Inflammatory macrophage treated with lipopolysaccharide for 4 hours (primary cell): ENCODE measurements at regions not wholly inside any gene's neighbourhood (a gene's known extent, or its start where the extent isn't known, plus 50 kb on each side); places are given as distances from the start of the nearest gene placed in this dataset.

Source experiments
- DNase-seq: peaks from one replicate; pipeline ENCODE4 v3.0.0-alpha.2; 2020

DNA sequence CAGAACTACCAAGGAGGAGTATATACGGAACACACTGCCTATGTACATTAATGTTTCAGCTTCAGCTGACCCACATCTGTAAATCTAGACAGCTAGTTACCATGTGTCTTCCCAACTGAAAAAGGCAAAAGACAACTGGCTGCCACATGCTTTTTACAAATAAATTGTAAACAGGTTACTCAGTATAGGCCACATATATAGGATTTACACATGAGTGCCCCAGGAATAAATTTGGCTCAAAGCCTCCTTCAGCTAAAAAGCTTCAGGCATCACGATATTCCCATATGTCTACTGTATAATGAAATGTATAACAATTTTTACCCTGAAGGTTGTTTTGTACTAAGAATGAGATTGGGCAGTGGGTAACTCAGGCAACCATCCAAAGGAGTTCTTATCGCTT is 175.9 kb upstream of the BMP4 start:
- no peak for DNase-seq

DNA sequence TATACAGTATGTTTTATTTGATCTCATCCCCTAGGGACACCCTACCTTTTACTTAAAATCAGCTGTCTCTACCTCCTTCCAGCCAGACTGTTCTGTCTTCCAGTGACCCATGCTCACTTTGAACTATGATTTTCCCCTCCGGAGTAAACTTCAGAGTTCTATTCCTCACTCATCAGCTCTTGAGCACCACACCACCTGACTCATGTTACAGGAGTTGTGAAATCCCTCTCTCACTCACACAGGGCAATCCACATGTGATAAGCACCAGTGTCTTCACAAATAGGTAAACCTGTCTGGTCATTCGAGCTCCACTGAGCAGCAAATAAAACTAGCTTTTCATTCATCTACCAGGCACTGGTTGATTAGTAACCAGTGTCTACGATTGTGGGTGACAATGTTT is 177.3 kb upstream of the BMP4 start:
- DNase-seq = no peak

DNA sequence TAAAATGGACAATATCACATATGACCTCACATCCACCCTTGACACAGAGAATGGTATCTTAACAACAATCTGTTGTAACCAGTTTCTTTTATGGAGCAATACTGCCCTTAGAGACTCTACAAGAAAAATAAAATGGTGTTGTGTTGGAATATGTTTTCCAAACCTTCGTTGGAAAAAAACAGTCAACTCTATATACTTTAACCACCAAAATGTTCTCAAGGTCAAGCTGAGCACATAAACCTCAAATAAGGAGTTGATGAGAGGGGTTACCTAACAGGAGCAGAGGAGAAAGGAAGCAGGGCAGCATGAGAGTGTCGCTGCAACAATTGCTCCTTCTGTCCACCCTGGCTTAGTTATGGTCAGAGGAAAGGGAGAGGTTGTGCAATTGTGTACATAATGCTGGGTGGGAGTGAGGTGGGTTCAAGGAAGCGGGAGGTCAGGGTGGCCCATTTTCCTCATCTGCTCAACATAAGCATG is 179.2 kb upstream of the BMP4 start:
- DNase-seq = no peak

DNA sequence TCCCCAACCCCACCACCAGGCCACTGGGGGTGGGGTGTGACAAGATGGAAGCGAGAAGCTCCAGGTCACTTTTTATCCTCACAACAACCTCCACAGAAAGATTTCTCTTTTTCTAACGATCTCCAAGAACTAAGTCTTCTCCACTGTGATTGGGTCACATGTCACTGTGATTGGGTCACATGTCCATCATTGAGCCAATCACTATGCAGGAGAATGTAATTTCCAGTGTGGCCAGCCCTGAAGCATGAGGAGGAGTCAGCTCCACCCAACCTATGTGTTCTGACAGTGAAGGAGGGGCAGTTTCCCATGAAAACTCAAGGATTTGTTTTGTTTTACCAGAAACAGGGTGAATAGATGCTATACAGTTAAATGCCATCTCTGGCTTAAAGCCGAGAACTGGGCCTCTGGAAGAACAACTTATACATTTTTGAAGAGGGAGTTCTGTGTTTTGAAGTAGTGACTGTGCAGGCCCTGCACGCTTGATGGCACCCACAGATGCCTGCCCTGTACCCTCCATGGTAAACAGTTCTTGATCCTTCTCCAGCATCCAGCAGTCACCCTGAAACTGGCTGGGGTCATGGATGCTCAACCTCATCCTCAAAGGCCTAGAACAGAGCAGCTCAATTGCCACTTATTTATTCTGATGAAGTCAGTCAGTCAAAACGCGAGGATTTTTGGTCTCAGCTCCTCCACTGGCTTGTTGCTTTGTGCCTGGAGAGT is 180.4 kb upstream of the BMP4 start:
- DNase-seq = no peak

DNA sequence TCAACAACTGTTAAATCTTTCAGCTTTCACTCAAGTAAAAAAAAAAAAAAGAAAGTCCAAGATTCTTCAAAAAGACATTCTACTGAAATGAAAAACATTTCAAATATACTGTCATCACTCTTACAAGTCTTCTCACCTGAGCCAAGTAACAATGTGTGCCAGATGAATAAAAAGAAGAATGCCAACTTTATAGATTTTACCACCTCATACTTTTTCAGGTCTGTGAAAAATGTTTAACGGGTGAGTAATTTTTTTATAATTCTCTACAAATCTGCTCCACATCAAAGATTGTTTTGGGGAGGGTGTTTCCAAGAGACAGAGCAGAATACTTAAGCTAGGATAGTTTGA is 181.0 kb upstream of the BMP4 start:
- no peak for DNase-seq

DNA sequence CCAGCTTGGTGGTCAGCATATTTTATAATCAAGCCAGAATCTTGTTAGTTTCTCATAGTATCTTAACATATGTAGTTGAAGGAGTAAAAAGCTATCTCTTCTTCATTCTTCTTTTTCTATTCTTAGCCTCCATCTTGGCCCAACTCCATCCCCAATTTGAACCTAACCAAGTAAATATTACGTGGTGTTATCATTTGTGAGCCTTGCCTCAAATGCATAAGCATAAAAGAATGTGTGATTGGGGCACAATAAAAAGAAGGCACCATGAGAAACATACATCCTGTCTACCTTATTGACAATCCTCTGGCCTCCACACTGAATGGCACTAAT is 181.4 kb upstream of the BMP4 start:
- no peak for DNase-seq

DNA sequence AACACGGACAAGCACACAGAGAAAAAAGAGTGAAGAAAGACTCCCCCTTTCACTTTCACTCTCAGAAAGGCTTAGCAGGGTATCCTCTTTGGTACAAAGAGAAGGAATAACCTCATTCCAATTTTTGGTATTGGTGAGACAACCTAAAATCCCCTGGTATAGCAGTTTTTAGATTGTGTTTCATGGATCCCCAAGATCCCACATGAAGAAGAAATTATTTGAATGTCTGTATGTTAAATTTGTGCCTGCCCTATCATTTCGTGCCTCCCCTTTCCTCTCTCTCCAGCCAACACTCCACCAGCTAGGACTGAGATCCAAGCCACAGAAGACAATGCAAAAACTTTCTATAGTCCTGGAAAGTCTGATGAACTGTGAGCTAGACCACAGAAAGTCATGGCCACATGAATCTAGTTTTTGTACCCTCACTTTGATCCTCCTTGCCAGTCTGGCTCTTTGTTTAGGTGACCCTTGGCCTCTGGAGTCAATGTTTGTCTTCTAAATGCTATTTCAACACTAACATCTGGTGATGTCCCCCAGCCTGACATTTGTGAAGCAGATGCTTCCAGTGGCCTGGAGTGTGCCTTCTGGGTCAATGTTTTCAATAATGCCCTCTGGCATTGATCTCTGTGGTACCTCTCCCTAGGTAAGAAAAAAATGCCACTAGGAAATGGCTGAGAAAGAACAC is 181.9 kb upstream of the BMP4 start:
- DNase-seq = no peak

DNA sequence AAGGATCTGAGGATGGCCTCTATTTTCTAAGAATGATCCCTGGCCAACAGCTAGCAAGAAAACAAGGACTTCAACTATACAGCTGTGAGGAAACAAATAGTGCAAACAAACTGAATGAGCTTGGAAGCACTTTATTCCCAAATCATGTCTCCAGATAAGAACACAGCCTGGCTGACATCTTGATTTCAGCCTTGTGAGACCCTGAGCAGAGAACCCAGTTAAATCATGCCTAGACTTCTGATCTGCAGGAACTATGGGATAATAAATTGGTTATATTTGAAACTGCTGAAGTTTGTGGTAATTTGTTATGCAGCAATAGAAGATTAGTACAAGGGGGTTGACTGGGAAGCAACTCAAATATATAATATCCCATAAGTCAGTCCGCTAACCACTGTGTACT is 183.9 kb upstream of the BMP4 start:
- DNase-seq = no peak

DNA sequence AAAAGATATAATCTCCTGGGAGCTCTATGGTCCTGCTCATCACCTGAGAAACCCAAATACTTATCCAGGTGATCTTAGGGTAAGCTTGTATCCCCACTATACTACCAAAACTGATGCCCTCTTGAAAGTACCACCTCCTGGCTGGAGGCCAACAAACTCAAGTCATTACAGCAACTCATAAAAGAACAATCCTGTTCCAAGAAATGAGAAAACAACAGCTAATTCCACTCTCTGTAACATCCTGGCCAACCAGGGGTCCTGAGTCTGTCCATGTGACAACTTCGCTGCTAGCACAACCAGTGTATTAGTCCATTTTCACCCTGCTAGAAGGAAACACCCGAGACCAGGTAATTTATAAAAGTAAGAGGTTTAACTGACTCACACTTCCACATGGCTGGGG is 190.0 kb upstream of the BMP4 start:
- DNase-seq = no peak

DNA sequence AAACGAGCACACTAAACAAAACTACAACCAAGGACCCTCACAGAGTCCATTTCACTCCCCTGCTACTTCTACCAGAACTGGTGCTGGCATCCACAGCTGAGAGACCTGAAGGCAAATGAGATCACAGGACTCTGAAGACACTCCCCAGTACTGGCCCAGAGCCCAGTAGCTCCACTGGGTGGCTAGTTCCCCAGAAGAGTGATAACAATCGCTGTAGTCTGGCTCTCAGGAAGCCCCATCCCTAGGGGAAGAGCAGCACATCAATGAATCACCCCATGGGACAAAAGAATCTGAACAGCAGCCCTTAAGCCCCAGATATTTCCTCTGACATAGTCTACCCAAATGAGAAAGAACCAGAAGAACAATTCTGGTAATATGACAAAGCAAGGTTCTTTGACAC is 190.7 kb upstream of the BMP4 start:
- no peak for DNase-seq

DNA sequence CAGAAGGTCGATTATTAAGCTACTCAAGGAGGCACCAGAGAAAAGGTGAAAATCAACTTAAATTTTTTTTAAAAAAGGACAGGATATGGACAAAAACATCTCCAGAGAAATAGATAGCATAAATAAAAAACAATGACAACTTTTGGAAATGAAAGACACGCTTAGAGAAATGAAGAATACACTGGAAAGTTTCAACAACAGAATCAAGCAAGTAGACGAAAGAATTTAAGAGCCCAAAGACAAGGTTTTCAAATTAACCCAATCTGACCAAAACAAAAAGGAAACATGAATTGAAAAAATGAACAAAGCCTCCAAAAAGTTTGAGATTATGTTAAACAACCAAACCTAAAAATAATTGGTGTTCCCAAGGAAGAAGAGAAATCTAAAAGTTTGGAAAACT is 191.1 kb upstream of the BMP4 start:
- no peak for DNase-seq

DNA sequence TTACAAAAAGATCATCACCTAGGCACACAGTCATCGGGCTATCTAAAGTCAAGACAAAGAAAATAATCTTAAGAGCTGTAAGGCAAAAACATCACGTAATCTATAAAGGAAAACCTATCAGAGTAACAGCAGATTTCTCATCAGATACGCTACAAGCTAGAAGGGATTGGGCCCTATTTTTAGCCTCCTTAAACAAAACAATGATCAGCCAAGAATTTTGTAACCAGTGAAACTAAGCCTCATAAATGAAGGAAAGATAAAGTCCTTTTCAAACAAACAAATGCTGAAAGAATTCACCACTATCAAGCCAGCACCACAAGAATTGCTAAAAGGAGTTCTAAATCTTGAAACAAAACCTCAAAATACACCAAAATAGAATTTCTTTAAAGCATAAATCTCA is 191.6 kb upstream of the BMP4 start:
- no peak for DNase-seq

DNA sequence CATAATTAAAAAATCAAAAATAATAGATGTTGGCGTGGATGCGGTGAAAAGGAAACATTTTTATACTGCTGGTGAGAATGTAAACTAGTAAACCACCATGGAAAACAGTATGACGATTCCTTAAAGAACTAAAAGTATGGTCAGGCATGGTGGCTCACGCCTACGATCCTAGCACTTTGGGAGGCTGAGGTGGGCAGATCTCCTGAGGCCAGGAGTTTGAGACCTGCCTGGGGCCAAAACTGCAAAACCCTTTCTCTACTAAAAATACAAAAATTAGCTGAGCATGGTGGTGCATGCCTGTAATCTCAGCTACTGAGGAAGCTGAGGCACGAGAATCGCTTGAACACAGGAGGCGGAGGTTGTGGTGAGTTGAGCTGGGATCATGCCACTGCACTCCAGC is 195.7 kb upstream of the BMP4 start:
- no peak for DNase-seq

DNA sequence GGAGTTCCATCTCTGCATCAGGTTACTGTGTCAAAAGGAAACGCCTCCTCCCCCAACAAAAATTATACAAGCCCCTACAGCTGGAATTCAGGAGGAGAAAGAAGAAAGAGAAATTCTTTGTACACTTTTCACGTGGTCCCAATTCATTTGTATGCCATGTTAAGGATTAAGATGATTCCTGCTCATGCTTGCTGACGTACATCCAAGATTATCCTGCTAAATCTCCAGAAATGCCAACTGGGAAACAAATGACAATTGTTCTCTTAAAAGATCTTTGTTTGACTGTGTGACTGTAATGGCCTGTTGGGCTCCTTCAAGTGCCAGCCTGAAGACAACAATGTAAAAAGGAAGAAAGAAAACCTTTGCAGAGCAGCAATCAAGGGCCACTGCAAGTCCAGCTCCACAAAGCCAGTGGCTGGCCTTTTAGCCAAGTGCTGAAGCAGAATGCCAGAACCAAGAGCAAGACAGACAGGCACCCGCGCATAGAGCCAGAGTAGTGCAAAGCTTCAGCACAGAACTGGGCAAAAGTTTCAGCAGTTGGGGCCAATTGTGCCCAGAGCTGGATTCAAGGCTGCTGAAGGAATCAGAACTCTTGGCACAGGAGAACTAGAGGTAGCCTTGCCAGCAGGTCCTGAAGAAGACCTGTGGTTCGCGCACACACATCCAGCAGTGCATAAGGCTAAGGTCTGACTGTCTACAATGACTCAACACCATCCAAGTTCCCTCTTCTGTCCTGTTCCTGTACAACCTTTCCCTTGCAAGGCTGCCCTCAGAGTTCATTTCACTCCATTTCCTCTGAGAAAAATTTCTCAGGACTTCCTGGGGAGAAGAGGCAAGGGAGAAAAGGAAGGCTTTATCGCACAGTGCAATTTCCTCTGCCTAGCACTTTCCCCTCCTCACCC is 209.7 kb upstream of the BMP4 start:
- no peak for DNase-seq

DNA sequence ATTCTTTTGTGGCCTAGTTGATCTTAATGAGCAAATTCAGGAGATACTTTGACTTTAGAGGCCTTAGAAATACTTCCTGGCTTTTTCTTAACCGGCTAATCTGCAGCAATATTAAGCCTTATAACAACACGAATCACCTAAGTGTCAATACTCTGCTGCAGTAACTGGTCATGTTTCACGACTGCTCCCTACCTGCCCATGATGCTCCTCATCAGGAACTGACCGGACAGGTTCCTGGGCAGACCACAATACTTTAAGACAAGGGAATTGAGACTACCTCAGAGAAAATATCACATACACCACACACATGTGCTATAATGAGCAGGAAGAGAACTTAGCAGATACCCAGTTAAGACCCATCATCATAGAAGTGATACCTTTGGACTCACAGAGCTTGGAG is 211.9 kb upstream of the BMP4 start:
- DNase-seq = no peak

DNA sequence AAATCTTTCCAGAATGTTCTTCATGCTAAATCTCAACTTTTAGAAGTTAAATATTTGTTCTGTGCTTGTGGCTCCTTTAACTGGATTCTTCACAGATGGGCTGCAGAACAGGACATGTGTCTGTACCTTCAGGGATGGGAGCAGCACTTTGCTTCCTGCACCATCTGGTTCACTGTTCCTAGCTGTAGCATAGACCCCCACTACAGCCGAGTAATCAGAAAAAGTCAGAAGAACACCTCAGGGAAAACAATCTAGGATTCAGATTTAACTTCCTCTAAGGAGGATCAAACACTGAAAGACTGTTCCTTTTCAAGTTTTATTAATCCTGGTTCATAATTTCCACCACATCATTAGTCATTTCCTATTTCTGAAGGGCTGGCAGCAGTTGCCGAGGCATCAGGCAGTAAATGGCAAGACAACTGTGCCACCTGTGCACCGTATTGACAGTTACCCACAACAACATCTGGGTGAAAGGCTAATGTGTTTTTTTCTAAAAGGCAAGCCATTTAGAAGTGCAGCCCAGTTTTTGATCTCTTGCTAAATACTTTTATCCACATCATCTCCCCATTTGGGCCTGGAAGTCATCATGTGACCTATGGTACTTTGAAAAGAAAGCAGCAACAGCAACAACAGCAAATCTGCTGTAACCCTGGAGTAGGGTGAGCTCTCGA is 212.8 kb upstream of the BMP4 start:
- no peak for DNase-seq

DNA sequence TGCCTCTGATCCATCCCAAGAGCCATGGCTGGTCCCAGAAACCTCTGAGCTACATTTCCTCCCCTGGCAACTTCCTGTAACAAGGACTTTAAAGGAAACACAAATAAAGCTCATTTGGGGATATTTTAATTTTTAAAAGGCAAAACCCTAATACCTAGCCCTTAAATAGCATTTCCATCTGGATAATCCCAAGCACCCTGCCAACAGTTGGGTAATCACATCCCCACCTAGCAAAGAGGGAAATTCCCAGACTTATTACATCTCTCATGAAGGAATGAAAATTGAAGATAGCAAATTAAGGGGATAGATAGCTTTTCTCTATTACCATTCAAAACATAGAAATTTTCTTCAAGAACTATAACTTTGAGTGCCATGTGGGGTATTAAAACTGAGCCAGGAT is 213.7 kb upstream of the BMP4 start:
- DNase-seq = no peak

DNA sequence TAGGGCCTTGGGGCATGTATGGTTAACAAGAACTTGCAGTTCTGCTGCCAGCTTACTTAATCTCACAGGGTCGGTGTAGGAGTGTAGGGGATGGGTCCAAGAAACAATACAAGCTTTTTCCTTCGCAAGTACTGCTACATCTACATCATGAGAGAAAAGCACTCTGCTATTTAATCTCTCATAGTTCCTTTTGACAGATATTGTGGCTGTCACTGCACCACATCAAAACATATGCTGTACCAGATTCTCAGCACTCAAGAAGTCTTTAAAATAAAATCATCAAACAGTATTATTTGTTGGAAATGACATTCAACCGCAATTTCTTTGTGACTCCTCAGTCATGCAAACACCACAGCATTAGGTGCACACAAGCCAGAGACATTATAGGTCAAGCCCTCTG is 215.5 kb upstream of the BMP4 start:
- DNase-seq = no peak

DNA sequence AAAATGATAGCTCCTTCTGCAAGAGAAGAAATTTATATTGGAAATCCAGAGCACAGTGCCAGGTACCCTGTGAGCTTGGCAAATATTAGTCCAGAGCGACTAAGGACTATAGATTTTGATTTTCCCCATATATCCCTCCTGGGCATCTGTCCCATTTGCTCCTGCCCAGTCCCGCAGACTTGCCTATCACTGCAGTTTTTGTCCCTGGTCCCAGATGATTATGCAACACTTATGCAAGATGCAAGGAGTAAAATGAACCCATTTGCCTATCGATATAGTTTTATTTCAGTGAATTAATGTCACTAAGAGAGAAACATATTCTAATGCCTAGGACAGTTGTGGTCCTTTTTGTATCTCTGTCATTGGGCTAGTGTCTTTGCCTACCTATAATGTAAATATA is 215.9 kb upstream of the BMP4 start:
- no peak for DNase-seq

DNA sequence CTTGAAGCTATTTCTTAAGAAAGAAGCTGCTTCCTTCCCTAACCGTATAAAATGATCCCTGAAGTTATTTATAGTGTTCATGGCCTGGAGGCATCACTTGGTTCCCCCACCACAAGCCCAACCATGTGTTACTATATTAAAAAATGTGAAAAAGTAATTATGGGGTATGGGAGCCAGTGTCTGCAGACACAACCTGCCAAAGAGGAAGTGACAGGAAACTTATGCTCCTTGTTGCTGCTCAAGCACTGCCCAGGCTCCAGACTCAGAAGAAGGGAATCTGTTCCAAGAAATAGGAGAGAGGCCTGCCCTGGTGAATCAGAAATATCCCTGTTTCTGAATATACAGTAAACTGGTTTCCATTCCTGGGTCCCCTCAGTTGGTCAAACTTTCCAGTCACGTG is 217.2 kb upstream of the BMP4 start:
- no peak for DNase-seq

DNA sequence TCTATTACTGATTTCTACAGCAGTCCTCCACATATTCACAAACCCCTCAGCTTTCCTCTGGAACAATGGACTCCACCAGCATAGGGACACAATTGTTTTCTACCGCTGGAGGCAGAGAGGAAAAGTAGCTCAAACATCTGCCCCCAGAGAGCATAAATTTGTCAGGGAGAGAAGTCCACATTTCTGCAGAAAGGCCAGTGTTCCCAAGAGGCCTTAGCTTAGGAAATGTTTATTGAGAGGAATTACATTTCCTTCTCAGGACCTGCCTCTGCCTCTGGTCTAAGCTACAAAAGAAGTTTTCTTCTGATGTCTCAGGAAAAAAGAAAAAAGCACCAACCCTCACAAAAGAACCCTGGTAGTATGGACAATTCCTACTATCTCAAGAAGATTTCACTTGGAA is 217.8 kb upstream of the BMP4 start:
- no peak for DNase-seq

DNA sequence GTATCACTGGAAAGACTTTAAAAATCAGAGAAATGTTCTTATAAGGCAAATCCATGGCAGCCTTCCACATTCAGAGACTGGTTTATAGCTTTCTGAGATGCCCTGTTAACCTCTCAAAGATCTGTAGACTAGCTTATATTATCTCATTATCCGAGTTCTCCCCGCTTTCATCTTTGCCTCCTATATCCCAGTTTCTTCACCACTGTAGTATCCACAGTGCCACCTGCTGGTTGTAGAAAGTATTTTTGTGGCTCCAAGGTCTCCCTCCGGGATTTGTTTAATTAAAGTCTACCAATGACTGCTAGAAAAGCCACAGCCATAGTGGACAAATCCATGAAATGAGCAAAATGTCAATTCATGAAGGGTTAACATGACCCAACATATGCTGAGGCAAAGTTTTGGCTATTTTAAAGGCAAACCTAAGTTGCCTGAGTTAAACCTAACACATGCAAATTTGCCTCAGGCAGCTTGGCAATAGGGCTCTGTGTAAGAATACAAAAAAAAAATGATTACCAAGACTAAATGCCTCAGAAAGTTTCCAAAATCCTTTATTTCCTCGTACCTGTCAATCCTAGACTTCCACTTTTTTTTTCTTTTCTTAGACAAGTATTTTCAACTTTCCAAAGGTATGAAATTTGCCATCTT is 218.8 kb upstream of the BMP4 start:
- DNase-seq = peak; percentile 63

DNA sequence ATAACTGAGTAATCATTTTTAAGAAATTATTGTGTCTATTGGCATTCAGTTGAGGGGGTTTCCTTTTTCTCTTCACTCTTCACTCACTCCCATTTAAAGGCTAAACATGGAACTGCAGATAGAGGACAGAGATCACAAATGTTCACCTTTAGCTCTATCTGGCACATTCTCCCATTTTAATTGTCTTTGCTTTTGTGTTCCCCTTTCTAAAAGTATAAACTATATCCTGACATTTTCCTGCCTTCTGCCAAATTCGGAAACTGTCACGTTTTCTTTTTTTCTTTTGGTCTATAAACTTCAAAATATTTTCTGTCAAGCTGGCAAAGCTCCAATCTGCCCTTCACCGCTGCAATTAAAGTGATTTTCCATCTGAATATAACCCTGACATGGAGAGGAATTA is 219.8 kb upstream of the CDKN3 start:
- no peak for DNase-seq
